ENCODE measurements at regions not wholly inside any gene's neighbourhood (a gene's known extent, or its start where the extent isn't known, plus 50 kb on each side); places are given as distances from the start of the nearest gene placed in this dataset.

DNA sequence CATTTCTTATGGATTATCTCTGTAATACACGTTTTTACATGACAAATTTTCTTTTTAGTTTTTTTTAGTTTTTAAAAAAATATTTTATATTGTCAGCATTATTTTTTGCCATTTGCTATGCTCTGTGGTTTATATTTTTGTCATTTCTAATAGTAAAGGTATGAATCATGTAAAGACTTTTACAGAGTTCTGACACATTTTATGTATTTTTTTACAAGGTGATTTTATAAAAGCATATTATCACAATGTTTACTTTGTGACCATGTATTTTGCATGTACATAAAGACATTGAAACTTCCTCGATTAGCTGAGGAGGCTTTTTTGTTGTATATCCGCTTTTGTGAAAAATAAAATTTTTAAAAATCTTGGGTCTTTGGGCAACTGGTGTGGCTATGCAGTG is 1705.1 kb downstream of the PCDH7 start:
- TF ChIP-seq EP300 (IDR thresholded peaks at IDR 0.05) (no peak), CTCF (IDR thresholded peaks at IDR 0.05) (no peak), POLR2A (IDR thresholded peaks at IDR 0.05) (no peak), POLR2AphosphoS5 (IDR thresholded peaks at IDR 0.05) (no peak)
- Histone ChIP-seq H3K27me3 (no peaks in the 10 kb centered on the region), H3K4me3 (no peak overlapping the region), H3K36me3 (no peaks in the 10 kb centered on the region), H3K9me3 (peaks cover 0 to 6% (median 3%) of the 10 kb centered on the region in 4 donors), H3K4me1 (no peaks in the 10 kb centered on the region), H3K27ac (no peak overlapping the region)
- WGBS, 2 donors, result 70 to 79% methylated on average over 3 of the region's 3 CpGs
- no peak for ATAC-seq (ENCODE audit: low FRiP score in 2 of 2)
- DNase-seq, result no peak

DNA sequence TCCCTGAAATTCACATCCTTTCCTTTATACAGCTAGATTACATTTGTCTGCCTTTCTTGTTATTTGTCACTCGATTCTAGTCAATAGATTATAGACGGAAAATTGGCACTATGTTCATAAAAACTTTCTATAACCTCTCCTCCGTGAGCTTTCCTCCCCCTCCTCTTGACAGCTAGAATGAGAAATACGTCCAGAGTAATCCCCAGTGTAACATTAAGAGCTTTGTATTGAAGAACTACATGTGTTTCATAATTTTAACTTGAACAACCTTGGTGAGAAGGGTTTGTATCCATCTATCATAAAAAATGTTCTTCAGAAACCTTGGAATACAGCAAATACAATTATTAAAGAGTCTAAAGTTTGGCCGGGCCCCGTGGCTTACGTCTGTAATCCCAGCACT is 1707.4 kb downstream of the PCDH7 start:
- Histone ChIP-seq H3K4me1 (no peaks in the 10 kb centered on the region), H3K4me3 (no peak overlapping the region), H3K36me3 (no peaks in the 10 kb centered on the region), H3K27ac (no peak overlapping the region), H3K9me3 (peaks cover 0 to 5% (median 0%) of the 10 kb centered on the region in 4 donors), H3K27me3 (no peaks in the 10 kb centered on the region)
- DNase-seq (no peak), ATAC-seq (ENCODE audit: low FRiP score in 2 of 2) (no peak)
- 75 to 79% methylated on average over 7 of the region's 7 CpGs for WGBS, 2 donors
- TF ChIP-seq POLR2A (IDR thresholded peaks at IDR 0.05), result no peak
- no peak for TF ChIP-seq CTCF (IDR thresholded peaks at IDR 0.05)
- no peak for TF ChIP-seq POLR2AphosphoS5 (IDR thresholded peaks at IDR 0.05)
- TF ChIP-seq EP300 (IDR thresholded peaks at IDR 0.05), result no peak

DNA sequence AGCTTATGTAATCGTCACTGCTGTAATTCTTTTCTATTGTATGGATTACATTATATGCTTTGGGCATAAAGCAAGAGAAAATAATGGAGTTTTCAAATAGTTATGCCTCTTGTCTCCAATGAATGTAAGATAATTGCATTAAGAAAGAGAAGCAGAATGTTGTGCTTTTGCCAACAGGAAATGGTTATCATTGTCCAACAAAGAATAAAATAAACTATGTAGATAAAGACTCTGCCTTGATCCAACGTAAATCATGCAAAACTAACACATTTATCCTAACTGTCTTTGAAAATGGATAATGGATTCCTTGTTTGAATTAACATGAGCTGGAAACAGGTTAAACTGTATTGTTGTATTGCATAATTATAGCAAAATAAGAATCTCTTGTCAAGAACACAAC is 1709.0 kb downstream of the PCDH7 start:
- H3K4me1 ChIP-seq, result no peaks in the 10 kb centered on the region
- TF ChIP-seq CTCF (IDR thresholded peaks at IDR 0.05), result no peak
- no peak for TF ChIP-seq EP300 (IDR thresholded peaks at IDR 0.05)
- no peak for TF ChIP-seq POLR2A (IDR thresholded peaks at IDR 0.05)
- no peak for TF ChIP-seq POLR2AphosphoS5 (IDR thresholded peaks at IDR 0.05)
- H3K36me3 ChIP-seq, result no peaks in the 10 kb centered on the region
- H3K27ac ChIP-seq, result no peak overlapping the region
- H3K4me3 ChIP-seq, result no peak overlapping the region
- H3K27me3 ChIP-seq, result no peaks in the 10 kb centered on the region
- no peaks in the 10 kb centered on the region for H3K9me3 ChIP-seq
- DNase-seq (no peak), ATAC-seq (ENCODE audit: low FRiP score in 2 of 2) (no peak)
- whole genome bisulfite sequencing, 2 donors, result 47 to 61% methylated on average over 2 of the region's 2 CpGs

GRCh38 chr4:32435308-32435707 is 1715.1 kb downstream of the PCDH7 start:
- ATAC-seq (ENCODE audit: low FRiP score in 2 of 2), result no peak
- Histone ChIP-seq H3K27ac (no peak overlapping the region), H3K27me3 (no peaks in the 10 kb centered on the region), H3K9me3 (no peaks in the 10 kb centered on the region), H3K4me3 (no peak overlapping the region), H3K4me1 (no peaks in the 10 kb centered on the region), H3K36me3 (no peaks in the 10 kb centered on the region)
- WGBS, 2 donors, result 76 to 82% methylated on average over 2 of the region's 2 CpGs
- no peak for DNase-seq
- no peak for TF ChIP-seq CTCF (IDR thresholded peaks at IDR 0.05)
- no peak for TF ChIP-seq POLR2AphosphoS5 (IDR thresholded peaks at IDR 0.05)
- no peak for TF ChIP-seq POLR2A (IDR thresholded peaks at IDR 0.05)
- TF ChIP-seq EP300 (IDR thresholded peaks at IDR 0.05), result no peak

GRCh38 chr4:32436816-32437215 is 1716.6 kb downstream of the PCDH7 start:
- no peak for TF ChIP-seq POLR2A (IDR thresholded peaks at IDR 0.05)
- no peak for TF ChIP-seq POLR2AphosphoS5 (IDR thresholded peaks at IDR 0.05)
- TF ChIP-seq EP300 (IDR thresholded peaks at IDR 0.05), result no peak
- no peak for TF ChIP-seq CTCF (IDR thresholded peaks at IDR 0.05)
- Histone ChIP-seq H3K9me3 (no peaks in the 10 kb centered on the region), H3K4me1 (no peaks in the 10 kb centered on the region), H3K36me3 (no peaks in the 10 kb centered on the region), H3K4me3 (no peak overlapping the region), H3K27ac (no peak overlapping the region), H3K27me3 (no peaks in the 10 kb centered on the region)
- ATAC-seq (ENCODE audit: low FRiP score in 2 of 2) (no peak), DNase-seq (no peak)
- WGBS, 2 donors, result 81 to 83% methylated on average over 3 of the region's 3 CpGs
